Spleen (tissue), 7 donors: ENCODE measurements at regions not wholly inside any gene's neighbourhood (a gene's known extent, or its start where the extent isn't known, plus 50 kb on each side); places are given as distances from the start of the nearest gene placed in this dataset.

Experiments
- POLR2A ChIP-seq, 3 donors: fragments of 450-650 bp; IDR thresholded peaks; one replicate each; pipeline ENCODE4 v1.5.1; 2017; ENCODE audit warnings: antibody characterized with exemption in 3 of 3, mild to moderate bottlenecking in 1 of 3
- POLR2AphosphoS5 ChIP-seq, 3 donors: sonication (generic); formaldehyde crosslinking; IDR thresholded peaks; one replicate each; pipeline ENCODE4 v1.5.1; 2017; ENCODE audit warnings: antibody characterized with exemption in 3 of 3
- TF ChIP-seq, protein P1 (sequence below), 11 experiments: fragments of 200-600 bp in 7 of 11; fragments of 450-650 bp in 4 of 11; sonication (generic) in 4 of 11; IDR thresholded peaks in 8 of 11; conservative IDR thresholded peaks in 3 of 11; 1 replicate in 7 of 11; 2 replicates in 4 of 11; pipeline versions ENCODE4 v1.4.0 to v1.8.0; 2016 to 2021; ENCODE audit warnings: antibody characterized with exemption in 11 of 11, inconsistent platforms in 4 of 11, mild to moderate bottlenecking in 1 of 11
- donor health status: DM: no; HTN: no; CAD: no; lungs with moderate emphysema.
- donor health status: DM: no; HTN: no; CAD: no.
- donor health status: DM: no; HTN: no; CAD: no.

DNA sequence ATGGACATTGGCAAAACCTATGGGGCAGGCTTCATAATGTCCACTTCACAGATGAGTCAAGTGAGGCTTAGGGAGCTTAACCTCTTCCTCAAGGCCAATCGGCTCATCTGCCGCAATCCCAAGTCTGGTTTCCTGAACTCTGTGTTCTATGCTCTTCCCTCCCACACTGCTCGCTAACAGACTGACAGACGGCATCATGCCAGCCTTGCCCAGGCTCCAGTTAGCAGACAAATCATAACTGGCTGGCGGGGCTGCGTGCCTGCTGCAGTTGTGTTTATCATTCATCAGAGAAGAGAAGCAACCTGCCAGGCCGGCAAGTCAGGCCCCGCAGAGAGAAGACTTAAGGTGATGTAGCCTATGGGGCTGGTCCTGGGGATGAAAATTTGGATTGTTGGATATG is 216.2 kb upstream of the ASIC2 start:
- TF ChIP-seq, protein P1, sequence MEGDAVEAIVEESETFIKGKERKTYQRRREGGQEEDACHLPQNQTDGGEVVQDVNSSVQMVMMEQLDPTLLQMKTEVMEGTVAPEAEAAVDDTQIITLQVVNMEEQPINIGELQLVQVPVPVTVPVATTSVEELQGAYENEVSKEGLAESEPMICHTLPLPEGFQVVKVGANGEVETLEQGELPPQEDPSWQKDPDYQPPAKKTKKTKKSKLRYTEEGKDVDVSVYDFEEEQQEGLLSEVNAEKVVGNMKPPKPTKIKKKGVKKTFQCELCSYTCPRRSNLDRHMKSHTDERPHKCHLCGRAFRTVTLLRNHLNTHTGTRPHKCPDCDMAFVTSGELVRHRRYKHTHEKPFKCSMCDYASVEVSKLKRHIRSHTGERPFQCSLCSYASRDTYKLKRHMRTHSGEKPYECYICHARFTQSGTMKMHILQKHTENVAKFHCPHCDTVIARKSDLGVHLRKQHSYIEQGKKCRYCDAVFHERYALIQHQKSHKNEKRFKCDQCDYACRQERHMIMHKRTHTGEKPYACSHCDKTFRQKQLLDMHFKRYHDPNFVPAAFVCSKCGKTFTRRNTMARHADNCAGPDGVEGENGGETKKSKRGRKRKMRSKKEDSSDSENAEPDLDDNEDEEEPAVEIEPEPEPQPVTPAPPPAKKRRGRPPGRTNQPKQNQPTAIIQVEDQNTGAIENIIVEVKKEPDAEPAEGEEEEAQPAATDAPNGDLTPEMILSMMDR (IDR thresholded peaks at IDR 0.05 in 8 of 11, conservative IDR thresholded peaks at IDR 0.05 in 3 of 11) = no peak
- TF ChIP-seq POLR2A (IDR thresholded peaks at IDR 0.05) (no peak), POLR2AphosphoS5 (IDR thresholded peaks at IDR 0.05) (no peak)
